MCF 10A (cell line): ENCODE measurements at regions not wholly inside any gene's neighbourhood (a gene's known extent, or its start where the extent isn't known, plus 50 kb on each side); places are given as distances from the start of the nearest gene placed in this dataset.

Experiments
- BruUV-seq: library from RNA; stranded (reverse); fragments of 400-500 nt; replicated peaks from 2 replicates; lab custom pipeline; 2021; lab: Mats Ljungman, UMichigan
- CTCF ChIA-PET: fragments of 300-600 bp; sonication (Branson Sonifier 250); formaldehyde crosslinking; extraction: SDS; loops from one replicate; lab custom pipeline; 2021; ENCODE audit warnings: antibody characterized with exemption, inconsistent platforms; lab: Yijun Ruan, JAX
- POLR2A ChIA-PET: fragments of 300-600, 350-650 bp; sonication (Branson Sonifier 250); formaldehyde crosslinking; extraction: SDS; loops from one replicate; lab custom pipeline; 2020; ENCODE audit warnings: antibody characterized with exemption, inconsistent platforms; lab: Yijun Ruan, JAX
- DNase-seq: peaks from one replicate; pipeline ENCODE4 v3.0.0-alpha.2; 2018; ENCODE audit not compliant: unreplicated experiment
- H3K27ac Mint-ChIP-seq: one replicate; pipeline ENCODE4 v1.8.0; 2022; ENCODE audit warnings: mild to moderate bottlenecking, low read depth, mixed read lengths; ENCODE audit not compliant: unreplicated experiment
- H3K27me3 Mint-ChIP-seq: one replicate; pipeline ENCODE4 v1.8.0; 2022; ENCODE audit warnings: mixed read lengths; ENCODE audit not compliant: insufficient read depth, unreplicated experiment
- H3K36me3 Mint-ChIP-seq: one replicate; pipeline ENCODE4 v1.8.0; 2022; ENCODE audit warnings: mild to moderate bottlenecking, moderate library complexity, mixed read lengths; ENCODE audit not compliant: insufficient read depth, unreplicated experiment
- H3K4me1 Mint-ChIP-seq: one replicate; pipeline ENCODE4 v1.8.0; 2022; ENCODE audit warnings: mixed read lengths; ENCODE audit not compliant: insufficient read depth, unreplicated experiment
- H3K4me3 Mint-ChIP-seq: one replicate; pipeline ENCODE4 v1.8.0; 2022; ENCODE audit warnings: mild to moderate bottlenecking, moderate library complexity, mixed read lengths; ENCODE audit not compliant: unreplicated experiment
- H3K9me3 Mint-ChIP-seq: one replicate; pipeline ENCODE4 v1.8.0; 2022; ENCODE audit warnings: mixed read lengths; ENCODE audit not compliant: unreplicated experiment
- intact Hi-C: fragments of 100-400 bp; cut with micrococcal nuclease; formaldehyde crosslinking; loops from 2 replicates; pipeline ENCODE4 v1.14.1; 2022
- TF ChIP-seq, protein P1 (sequence below): fragments of 200-600 bp; IDR thresholded peaks from one replicate; pipeline ENCODE4 v1.8.0; 2022; ENCODE audit warnings: antibody characterized with exemption, mild to moderate bottlenecking; ENCODE audit not compliant: unreplicated experiment

DNA sequence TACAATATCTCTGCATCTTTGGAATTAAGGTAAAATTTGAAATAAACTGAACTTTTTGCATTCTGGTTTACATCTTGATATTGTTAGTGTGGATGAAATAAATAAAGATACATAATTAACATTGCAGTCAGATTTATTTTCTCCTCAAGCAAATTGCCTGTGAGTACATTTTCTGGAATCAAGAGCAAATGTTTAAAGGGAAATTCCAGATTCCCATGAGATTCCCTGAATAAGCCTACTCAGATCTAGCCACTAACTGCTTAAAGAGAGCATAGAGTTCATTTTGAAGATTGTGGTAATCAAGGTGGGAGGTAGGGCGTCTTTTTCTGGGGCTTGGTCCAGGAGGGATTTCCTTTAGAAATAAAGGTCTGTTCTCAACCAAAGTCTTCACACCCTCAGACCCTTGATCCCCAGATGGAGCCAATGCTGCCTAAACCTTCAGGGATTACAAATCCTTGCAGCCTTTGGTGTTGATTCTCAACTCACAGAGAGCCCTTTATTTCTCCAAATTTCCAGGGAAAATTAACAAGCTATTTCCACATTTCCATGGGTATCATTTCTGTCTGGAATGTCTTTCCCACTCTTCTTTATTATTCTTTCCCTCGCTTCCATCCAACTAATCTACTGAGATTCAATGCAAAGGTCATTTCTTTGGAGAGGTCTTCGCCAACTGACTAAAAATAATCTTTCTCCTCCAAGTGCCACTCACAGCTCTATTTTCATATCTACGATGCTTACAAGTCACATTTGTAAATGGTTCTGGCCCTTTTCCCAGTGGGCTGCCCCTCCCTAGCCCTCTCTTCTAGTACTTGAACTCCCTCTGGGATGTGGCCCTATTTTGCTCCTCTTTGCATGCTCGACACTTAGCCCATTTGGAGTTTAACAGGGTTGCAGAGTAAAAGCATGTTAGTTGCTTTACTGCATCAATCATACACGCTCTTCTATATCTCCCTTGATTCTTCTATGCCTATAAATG lies 79.8 kb upstream of the SPATS2L start:
- no TSS peak for BruUV-seq
- no peaks in the 10 kb centered on the region for H3K4me1 Mint-ChIP-seq
- no peaks in the 10 kb centered on the region for H3K27me3 Mint-ChIP-seq
- H3K9me3 Mint-ChIP-seq, result no peaks in the 10 kb centered on the region
- no peak overlapping the region for H3K4me3 Mint-ChIP-seq
- intact Hi-C loops, result no loop called here
- H3K27ac Mint-ChIP-seq, result no peak overlapping the region
- no peak for DNase-seq
- H3K36me3 Mint-ChIP-seq, result no peaks in the 10 kb centered on the region
- TF ChIP-seq, protein P1, sequence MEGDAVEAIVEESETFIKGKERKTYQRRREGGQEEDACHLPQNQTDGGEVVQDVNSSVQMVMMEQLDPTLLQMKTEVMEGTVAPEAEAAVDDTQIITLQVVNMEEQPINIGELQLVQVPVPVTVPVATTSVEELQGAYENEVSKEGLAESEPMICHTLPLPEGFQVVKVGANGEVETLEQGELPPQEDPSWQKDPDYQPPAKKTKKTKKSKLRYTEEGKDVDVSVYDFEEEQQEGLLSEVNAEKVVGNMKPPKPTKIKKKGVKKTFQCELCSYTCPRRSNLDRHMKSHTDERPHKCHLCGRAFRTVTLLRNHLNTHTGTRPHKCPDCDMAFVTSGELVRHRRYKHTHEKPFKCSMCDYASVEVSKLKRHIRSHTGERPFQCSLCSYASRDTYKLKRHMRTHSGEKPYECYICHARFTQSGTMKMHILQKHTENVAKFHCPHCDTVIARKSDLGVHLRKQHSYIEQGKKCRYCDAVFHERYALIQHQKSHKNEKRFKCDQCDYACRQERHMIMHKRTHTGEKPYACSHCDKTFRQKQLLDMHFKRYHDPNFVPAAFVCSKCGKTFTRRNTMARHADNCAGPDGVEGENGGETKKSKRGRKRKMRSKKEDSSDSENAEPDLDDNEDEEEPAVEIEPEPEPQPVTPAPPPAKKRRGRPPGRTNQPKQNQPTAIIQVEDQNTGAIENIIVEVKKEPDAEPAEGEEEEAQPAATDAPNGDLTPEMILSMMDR, result no peak
- POLR2A ChIA-PET, result interaction anchor here (1.1 kb wide), 1 partner anchor 7 kb away, joined by 3 read pairs; no protein-coding TSS in a partner anchor
- CTCF ChIA-PET, result interaction anchor here (0.7 kb wide), 1 partner anchor 1090 kb away, joined by 5 read pairs; no protein-coding TSS in a partner anchor

DNA sequence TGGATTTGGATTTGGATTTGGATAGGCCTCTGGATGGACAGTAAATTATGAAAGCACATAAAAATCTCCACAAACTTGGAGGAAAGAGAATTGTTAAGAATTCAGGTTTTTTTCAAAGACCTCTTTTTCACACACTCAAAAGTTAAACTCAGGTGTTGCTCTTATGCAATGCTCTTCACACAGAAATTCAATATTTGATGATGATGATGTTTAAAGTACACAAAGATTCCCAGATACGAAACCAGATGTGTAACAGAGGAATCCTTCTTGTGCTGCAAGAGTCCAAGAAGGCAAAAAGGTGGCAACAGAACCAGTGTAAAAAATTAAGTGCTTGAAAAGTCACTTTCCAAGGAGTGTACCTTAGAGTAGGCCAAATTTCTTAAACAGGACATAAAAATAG lies 75.8 kb upstream of the SPATS2L start:
- H3K27ac Mint-ChIP-seq, result no peak overlapping the region
- intact Hi-C loops, result no loop called here
- H3K4me1 Mint-ChIP-seq, result no peaks in the 10 kb centered on the region
- H3K9me3 Mint-ChIP-seq, result no peaks in the 10 kb centered on the region
- DNase-seq, result no peak
- H3K36me3 Mint-ChIP-seq, result no peaks in the 10 kb centered on the region
- no peaks in the 10 kb centered on the region for H3K27me3 Mint-ChIP-seq
- CTCF ChIA-PET, result interaction anchor here (0.6 kb wide), 1 partner anchor 247 kb away, joined by 3 read pairs; no protein-coding TSS in a partner anchor
- no TSS peak for BruUV-seq
- H3K4me3 Mint-ChIP-seq, result no peak overlapping the region
- POLR2A ChIA-PET, result interaction anchor here (0.7 kb wide), 1 partner anchor 297 kb away, joined by 4 read pairs; no protein-coding TSS in a partner anchor
- TF ChIP-seq, protein P1, result no peak

DNA sequence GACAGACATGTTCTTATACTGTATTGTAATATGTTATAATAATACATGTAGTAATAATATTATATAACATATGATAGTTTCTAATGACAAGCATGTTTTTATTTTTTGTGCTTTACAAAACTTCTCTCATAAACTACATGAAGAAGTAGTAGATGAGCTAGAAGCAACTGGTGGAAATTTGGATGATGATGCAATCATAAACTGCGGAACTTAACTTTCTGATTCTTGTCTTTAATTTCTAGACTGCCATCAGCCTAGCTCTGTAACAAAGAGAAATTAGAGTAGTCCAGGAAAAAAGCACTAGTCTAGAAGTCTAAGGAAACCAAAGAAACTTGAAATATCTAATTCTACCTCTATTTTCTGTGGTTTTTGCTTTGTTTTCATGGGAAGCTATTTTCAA lies 71.0 kb upstream of the SPATS2L start:
- no TSS peak for BruUV-seq
- H3K27me3 Mint-ChIP-seq, result no peaks in the 10 kb centered on the region
- intact Hi-C loops, result no loop called here
- no peaks in the 10 kb centered on the region for H3K36me3 Mint-ChIP-seq
- TF ChIP-seq, protein P1, result no peak
- H3K4me1 Mint-ChIP-seq, result no peaks in the 10 kb centered on the region
- ChIA-PET CTCF (interaction anchor here (0.7 kb wide), 1 partner anchor 112 kb away, joined by 5 read pairs; no protein-coding TSS in a partner anchor), POLR2A (no interaction called here)
- no peak for DNase-seq
- no peaks in the 10 kb centered on the region for H3K9me3 Mint-ChIP-seq
- H3K4me3 Mint-ChIP-seq, result no peak overlapping the region
- H3K27ac Mint-ChIP-seq, result no peak overlapping the region

DNA sequence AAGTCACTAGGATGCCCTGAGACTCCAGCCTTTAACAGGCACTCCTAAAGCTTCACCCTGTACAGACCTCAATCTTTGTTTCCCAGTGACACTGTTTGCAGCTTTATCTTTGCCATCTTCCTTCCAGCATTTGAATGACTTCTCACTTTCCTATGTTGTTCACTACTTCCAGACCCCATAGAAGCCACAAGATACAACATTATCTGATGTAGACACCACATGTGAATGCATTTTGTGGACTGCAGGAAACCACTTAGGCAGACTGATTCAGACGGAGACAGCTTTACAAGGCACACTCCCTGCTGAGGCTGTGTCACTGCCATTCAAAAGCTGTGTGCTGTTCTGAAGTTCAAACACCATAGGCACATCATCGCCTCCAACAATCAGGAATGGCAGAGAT lies 67.3 kb upstream of the SPATS2L start:
- Mint-ChIP-seq H3K4me1 (no peaks in the 10 kb centered on the region), H3K9me3 (no peaks in the 10 kb centered on the region), H3K4me3 (no peak overlapping the region), H3K36me3 (no peaks in the 10 kb centered on the region), H3K27me3 (no peaks in the 10 kb centered on the region), H3K27ac (no peak overlapping the region)
- no TSS peak for BruUV-seq
- no peak for DNase-seq
- intact Hi-C loops, result no loop called here
- CTCF ChIA-PET, result no interaction called here
- TF ChIP-seq, protein P1, result no peak
- POLR2A ChIA-PET, result no interaction called here
